HepG2 (cell line): ENCODE measurements at regions not wholly inside any gene's neighbourhood (a gene's known extent, or its start where the extent isn't known, plus 50 kb on each side); places are given as distances from the start of the nearest gene placed in this dataset.
"Not testable (repeated sequence)": the region's sequence is repeated elsewhere in the genome, so short reads cannot be mapped to it uniquely, and the experiment has no call there.

Source experiments
- DMAP1 ChIP-seq: IDR thresholded peaks from 2 replicates; pipeline ENCODE4 v1.6.1; 2016
- GABPB1 ChIP-seq: IDR thresholded peaks from 2 replicates; pipeline ENCODE4 v1.6.1; 2016; ENCODE audit warnings: mild to moderate bottlenecking, missing genetic modification reagents, moderate library complexity, missing compliant biosample characterization
- GATAD2A ChIP-seq: IDR thresholded peaks from 2 replicates; pipeline ENCODE4 v1.6.1; 2016
- HIVEP1 ChIP-seq: sonication (generic); formaldehyde crosslinking; IDR thresholded peaks from 2 replicates; pipeline ENCODE4 v1.4.0; 2020; ENCODE audit warnings: mild to moderate bottlenecking, missing genetic modification reagents
- HNRNPLL ChIP-seq: fragments of 200-400 bp; formaldehyde crosslinking; IDR thresholded peaks from 2 replicates; pipeline ENCODE4 v1.6.1; 2017; ENCODE audit warnings: mild to moderate bottlenecking, low read depth, low read length; ENCODE audit not compliant: poor library complexity, severe bottlenecking
- KLF16 ChIP-seq, 2 experiments: sonication (generic) in 1 of 2; formaldehyde crosslinking in 1 of 2; IDR thresholded peaks; 2 replicates each; pipeline versions ENCODE4 v1.6.1 to v1.8.0; 2016 to 2023; ENCODE audit warnings: missing genetic modification reagents in 2 of 2, missing compliant biosample characterization in 1 of 2
- KMT2B ChIP-seq: IDR thresholded peaks from 2 replicates; pipeline ENCODE4 v1.6.1; 2016; ENCODE audit warnings: missing genetic modification reagents, missing compliant biosample characterization
- NKX3-1 ChIP-seq: sonication (generic); formaldehyde crosslinking; IDR thresholded peaks from 2 replicates; pipeline ENCODE4 v1.5.0; 2020; ENCODE audit warnings: missing genetic modification reagents
- PITX1 ChIP-seq: sonication (generic); formaldehyde crosslinking; IDR thresholded peaks from 2 replicates; pipeline ENCODE4 v1.5.1; 2020; ENCODE audit warnings: mild to moderate bottlenecking, missing genetic modification reagents
- SOX6 ChIP-seq, 2 experiments: fragments of 450-650 bp in 1 of 2; sonication (generic) in 1 of 2; formaldehyde crosslinking in 1 of 2; IDR thresholded peaks; 2 replicates each; pipeline versions ENCODE4 v1.4.0 to v1.6.1; 2017 to 2020; ENCODE audit warnings: antibody characterized with exemption in 1 of 2, mild to moderate bottlenecking in 1 of 2, missing genetic modification reagents in 1 of 2
- ZNF263 ChIP-seq: sonication (generic); formaldehyde crosslinking; IDR thresholded peaks from 2 replicates; pipeline ENCODE4 v1.4.0; 2020; ENCODE audit warnings: missing genetic modification reagents
- ZNF317 ChIP-seq: sonication (generic); formaldehyde crosslinking; IDR thresholded peaks from 2 replicates; pipeline ENCODE4 v1.5.0; 2020; ENCODE audit warnings: mild to moderate bottlenecking, missing genetic modification reagents
- ZNF350 ChIP-seq: sonication (generic); formaldehyde crosslinking; IDR thresholded peaks from 2 replicates; pipeline ENCODE4 v1.4.0; 2020; ENCODE audit warnings: mild to moderate bottlenecking, low read depth, missing genetic modification reagents, borderline replicate concordance
- ZNF605 ChIP-seq: sonication (generic); formaldehyde crosslinking; IDR thresholded peaks from 2 replicates; pipeline ENCODE4 v1.8.0; 2022; ENCODE audit warnings: mild to moderate bottlenecking, missing genetic modification reagents
- ZNF737 ChIP-seq: sonication (generic); formaldehyde crosslinking; IDR thresholded peaks from 2 replicates; pipeline ENCODE4 v1.5.0; 2020; ENCODE audit warnings: missing genetic modification reagents, mild to moderate bottlenecking, borderline replicate concordance
- ZNF792 ChIP-seq: IDR thresholded peaks from 2 replicates; pipeline ENCODE4 v1.6.1; 2016
- TF ChIP-seq, protein P1 (sequence below): sonication (generic); formaldehyde crosslinking; IDR thresholded peaks from 2 replicates; pipeline ENCODE4 v1.5.0; 2020; ENCODE audit warnings: mild to moderate bottlenecking, missing genetic modification reagents, moderate library complexity
- TF ChIP-seq, protein P2 (sequence below): sonication (generic); formaldehyde crosslinking; IDR thresholded peaks from 2 replicates; pipeline ENCODE4 v1.5.0; 2020; ENCODE audit warnings: missing genetic modification reagents
- TF ChIP-seq, protein P3 (sequence below): IDR thresholded peaks from 2 replicates; pipeline ENCODE4 v1.6.1; 2016; ENCODE audit warnings: low read depth, borderline replicate concordance
- TF ChIP-seq, protein P4 (sequence below): sonication (generic); formaldehyde crosslinking; IDR thresholded peaks from 2 replicates; pipeline ENCODE4 v1.4.0; 2020; ENCODE audit warnings: missing genetic modification reagents
- TF ChIP-seq, protein P5 (sequence below): sonication (generic); formaldehyde crosslinking; IDR thresholded peaks from 2 replicates; pipeline ENCODE4 v1.8.1; 2023; ENCODE audit warnings: mild to moderate bottlenecking, missing genetic modification reagents
- TF ChIP-seq, protein P6 (sequence below): IDR thresholded peaks from 2 replicates; pipeline ENCODE4 v1.6.1; 2018; ENCODE audit warnings: missing genetic modification reagents, mild to moderate bottlenecking, missing compliant biosample characterization

DNA sequence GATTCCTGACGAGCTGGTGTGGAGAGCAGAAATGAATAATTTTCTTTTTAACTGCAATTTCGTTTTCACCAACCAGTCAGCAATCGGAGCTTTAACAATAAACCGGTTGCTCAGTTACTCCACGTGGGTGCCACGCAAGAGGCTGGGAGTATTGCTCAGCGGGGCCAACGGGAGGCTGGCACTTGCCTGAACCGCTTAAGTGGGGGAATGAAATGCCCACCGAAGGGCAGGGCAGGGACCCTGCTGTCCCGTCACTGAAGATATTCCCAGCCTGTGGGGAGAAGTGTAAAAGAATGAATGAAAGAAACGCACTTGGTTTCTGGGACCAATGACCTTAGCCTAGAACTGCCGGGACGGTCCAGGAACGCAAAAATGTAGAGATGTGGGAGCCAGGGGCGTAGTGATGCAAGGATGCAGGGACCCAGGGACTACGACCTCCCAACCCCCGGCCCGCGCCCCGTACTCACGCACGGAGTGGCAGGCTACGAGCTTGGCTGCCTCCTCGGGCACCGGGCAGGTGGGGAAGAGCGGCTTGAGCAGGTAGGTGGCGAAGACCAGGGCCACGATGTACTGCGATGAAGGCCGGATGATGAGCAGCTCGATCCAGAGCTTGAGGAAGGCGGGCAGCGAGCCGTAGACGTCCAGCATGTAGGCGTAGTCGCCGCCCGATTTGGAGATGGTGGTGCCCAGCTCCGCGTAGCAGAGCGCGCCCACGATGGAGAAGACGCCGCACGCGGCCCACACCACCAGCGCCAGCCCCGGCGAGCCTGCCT, 79.8 kb upstream of the METTL9 start (continued):
- TF ChIP-seq ZNF737 (CRISPR knock-in tag) (0 out of 2 replicates have a peak, but pooled peaks have one; percentile 37), GATAD2A (CRISPR knock-in tag) (0 out of 2 replicates have a peak, but pooled peaks have one; percentile 41), KLF16 (CRISPR knock-in tag; IDR thresholded peaks at IDR 0.05) (0 out of 4 replicates have a peak, but pooled peaks of 1 of the 2 experiments have one; percentile 69), ZNF263 (CRISPR knock-in tag) (peak; percentile 33; the same call in 1 of the 2 replicates), KMT2B (CRISPR knock-in tag) (peak; percentile 18), ZNF317 (CRISPR knock-in tag) (peak; percentile 54; the same call in 1 of the 2 replicates), ZNF605 (CRISPR knock-in tag) (peak; percentile 74; the same call in 1 of the 2 replicates), ZNF350 (0 out of 2 replicates have a peak, but pooled peaks have one; percentile 63), SOX6 (CRISPR knock-in tag; IDR thresholded peaks at IDR 0.05) (peak; percentile 36; the same call in 1 of the 2 replicates), ZNF792 (0 out of 2 replicates have a peak, but pooled peaks have one; percentile 6), NKX3-1 (CRISPR knock-in tag) (peak; percentile 47; the same call in 1 of the 2 replicates), PITX1 (CRISPR knock-in tag) (0 out of 2 replicates have a peak, but pooled peaks have one; percentile 6), GABPB1 (0 out of 2 replicates have a peak, but pooled peaks have one; percentile 2), HIVEP1 (CRISPR knock-in tag) (peak; percentile 69), HNRNPLL (peak; percentile 12), DMAP1 (CRISPR knock-in tag) (peak; percentile 79; the same call in 1 of the 2 replicates)
- TF ChIP-seq, protein P1, sequence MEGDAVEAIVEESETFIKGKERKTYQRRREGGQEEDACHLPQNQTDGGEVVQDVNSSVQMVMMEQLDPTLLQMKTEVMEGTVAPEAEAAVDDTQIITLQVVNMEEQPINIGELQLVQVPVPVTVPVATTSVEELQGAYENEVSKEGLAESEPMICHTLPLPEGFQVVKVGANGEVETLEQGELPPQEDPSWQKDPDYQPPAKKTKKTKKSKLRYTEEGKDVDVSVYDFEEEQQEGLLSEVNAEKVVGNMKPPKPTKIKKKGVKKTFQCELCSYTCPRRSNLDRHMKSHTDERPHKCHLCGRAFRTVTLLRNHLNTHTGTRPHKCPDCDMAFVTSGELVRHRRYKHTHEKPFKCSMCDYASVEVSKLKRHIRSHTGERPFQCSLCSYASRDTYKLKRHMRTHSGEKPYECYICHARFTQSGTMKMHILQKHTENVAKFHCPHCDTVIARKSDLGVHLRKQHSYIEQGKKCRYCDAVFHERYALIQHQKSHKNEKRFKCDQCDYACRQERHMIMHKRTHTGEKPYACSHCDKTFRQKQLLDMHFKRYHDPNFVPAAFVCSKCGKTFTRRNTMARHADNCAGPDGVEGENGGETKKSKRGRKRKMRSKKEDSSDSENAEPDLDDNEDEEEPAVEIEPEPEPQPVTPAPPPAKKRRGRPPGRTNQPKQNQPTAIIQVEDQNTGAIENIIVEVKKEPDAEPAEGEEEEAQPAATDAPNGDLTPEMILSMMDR: 0 out of 2 replicates have a peak, but pooled peaks have one; percentile 5
- TF ChIP-seq, protein P2, sequence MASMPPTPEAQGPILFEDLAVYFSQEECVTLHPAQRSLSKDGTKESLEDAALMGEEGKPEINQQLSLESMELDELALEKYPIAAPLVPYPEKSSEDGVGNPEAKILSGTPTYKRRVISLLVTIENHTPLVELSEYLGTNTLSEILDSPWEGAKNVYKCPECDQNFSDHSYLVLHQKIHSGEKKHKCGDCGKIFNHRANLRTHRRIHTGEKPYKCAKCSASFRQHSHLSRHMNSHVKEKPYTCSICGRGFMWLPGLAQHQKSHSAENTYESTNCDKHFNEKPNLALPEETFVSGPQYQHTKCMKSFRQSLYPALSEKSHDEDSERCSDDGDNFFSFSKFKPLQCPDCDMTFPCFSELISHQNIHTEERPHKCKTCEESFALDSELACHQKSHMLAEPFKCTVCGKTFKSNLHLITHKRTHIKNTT (CRISPR knock-in tag): 0 out of 2 replicates have a peak, but pooled peaks have one; percentile 6
- TF ChIP-seq, protein P3, sequence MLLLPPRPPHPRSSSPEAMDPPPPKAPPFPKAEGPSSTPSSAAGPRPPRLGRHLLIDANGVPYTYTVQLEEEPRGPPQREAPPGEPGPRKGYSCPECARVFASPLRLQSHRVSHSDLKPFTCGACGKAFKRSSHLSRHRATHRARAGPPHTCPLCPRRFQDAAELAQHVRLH (CRISPR knock-in tag): peak; percentile 66; the same call in 1 of the 2 replicates
- TF ChIP-seq, protein P4, sequence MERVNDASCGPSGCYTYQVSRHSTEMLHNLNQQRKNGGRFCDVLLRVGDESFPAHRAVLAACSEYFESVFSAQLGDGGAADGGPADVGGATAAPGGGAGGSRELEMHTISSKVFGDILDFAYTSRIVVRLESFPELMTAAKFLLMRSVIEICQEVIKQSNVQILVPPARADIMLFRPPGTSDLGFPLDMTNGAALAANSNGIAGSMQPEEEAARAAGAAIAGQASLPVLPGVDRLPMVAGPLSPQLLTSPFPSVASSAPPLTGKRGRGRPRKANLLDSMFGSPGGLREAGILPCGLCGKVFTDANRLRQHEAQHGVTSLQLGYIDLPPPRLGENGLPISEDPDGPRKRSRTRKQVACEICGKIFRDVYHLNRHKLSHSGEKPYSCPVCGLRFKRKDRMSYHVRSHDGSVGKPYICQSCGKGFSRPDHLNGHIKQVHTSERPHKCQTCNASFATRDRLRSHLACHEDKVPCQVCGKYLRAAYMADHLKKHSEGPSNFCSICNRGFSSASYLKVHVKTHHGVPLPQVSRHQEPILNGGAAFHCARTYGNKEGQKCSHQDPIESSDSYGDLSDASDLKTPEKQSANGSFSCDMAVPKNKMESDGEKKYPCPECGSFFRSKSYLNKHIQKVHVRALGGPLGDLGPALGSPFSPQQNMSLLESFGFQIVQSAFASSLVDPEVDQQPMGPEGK (CRISPR knock-in tag): 0 out of 2 replicates have a peak, but pooled peaks have one; percentile 10
- TF ChIP-seq, protein P5, sequence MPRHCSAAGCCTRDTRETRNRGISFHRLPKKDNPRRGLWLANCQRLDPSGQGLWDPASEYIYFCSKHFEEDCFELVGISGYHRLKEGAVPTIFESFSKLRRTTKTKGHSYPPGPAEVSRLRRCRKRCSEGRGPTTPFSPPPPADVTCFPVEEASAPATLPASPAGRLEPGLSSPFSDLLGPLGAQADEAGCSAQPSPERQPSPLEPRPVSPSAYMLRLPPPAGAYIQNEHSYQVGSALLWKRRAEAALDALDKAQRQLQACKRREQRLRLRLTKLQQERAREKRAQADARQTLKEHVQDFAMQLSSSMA: 0 out of 2 replicates have a peak, but pooled peaks have one; percentile 39
- not testable (repeated sequence) for TF ChIP-seq SOX6 (IDR thresholded peaks at IDR 0.05)
- TF ChIP-seq, protein P6, sequence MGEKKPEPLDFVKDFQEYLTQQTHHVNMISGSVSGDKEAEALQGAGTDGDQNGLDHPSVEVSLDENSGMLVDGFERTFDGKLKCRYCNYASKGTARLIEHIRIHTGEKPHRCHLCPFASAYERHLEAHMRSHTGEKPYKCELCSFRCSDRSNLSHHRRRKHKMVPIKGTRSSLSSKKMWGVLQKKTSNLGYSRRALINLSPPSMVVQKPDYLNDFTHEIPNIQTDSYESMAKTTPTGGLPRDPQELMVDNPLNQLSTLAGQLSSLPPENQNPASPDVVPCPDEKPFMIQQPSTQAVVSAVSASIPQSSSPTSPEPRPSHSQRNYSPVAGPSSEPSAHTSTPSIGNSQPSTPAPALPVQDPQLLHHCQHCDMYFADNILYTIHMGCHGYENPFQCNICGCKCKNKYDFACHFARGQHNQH (CRISPR knock-in tag): 0 out of 2 replicates have a peak, but pooled peaks have one; percentile 11
